Spleen (tissue), 7 donors: ENCODE measurements at regions not wholly inside any gene's neighbourhood (a gene's known extent, or its start where the extent isn't known, plus 50 kb on each side); places are given as distances from the start of the nearest gene placed in this dataset.

ENCODE experiments used
- POLR2A ChIP-seq, 3 donors: fragments of 450-650 bp; IDR thresholded peaks; one replicate each; pipeline ENCODE4 v1.5.1; 2017; ENCODE audit warnings: antibody characterized with exemption in 3 of 3, mild to moderate bottlenecking in 1 of 3
- POLR2AphosphoS5 ChIP-seq, 3 donors: sonication (generic); formaldehyde crosslinking; IDR thresholded peaks; one replicate each; pipeline ENCODE4 v1.5.1; 2017; ENCODE audit warnings: antibody characterized with exemption in 3 of 3
- TF ChIP-seq, protein P1 (sequence below), 11 experiments: fragments of 200-600 bp in 7 of 11; fragments of 450-650 bp in 4 of 11; sonication (generic) in 4 of 11; IDR thresholded peaks in 8 of 11; conservative IDR thresholded peaks in 3 of 11; 1 replicate in 7 of 11; 2 replicates in 4 of 11; pipeline versions ENCODE4 v1.4.0 to v1.8.0; 2016 to 2021; ENCODE audit warnings: antibody characterized with exemption in 11 of 11, inconsistent platforms in 4 of 11, mild to moderate bottlenecking in 1 of 11
- donor health status: DM: no; HTN: no; CAD: no; lungs with moderate emphysema.
- donor health status: DM: no; HTN: no; CAD: no.
- donor health status: DM: no; HTN: no; CAD: no.

GRCh38 chr13:82477436-82477835 is 1404.8 kb downstream of the SLITRK1 start:
- TF ChIP-seq, protein P1, sequence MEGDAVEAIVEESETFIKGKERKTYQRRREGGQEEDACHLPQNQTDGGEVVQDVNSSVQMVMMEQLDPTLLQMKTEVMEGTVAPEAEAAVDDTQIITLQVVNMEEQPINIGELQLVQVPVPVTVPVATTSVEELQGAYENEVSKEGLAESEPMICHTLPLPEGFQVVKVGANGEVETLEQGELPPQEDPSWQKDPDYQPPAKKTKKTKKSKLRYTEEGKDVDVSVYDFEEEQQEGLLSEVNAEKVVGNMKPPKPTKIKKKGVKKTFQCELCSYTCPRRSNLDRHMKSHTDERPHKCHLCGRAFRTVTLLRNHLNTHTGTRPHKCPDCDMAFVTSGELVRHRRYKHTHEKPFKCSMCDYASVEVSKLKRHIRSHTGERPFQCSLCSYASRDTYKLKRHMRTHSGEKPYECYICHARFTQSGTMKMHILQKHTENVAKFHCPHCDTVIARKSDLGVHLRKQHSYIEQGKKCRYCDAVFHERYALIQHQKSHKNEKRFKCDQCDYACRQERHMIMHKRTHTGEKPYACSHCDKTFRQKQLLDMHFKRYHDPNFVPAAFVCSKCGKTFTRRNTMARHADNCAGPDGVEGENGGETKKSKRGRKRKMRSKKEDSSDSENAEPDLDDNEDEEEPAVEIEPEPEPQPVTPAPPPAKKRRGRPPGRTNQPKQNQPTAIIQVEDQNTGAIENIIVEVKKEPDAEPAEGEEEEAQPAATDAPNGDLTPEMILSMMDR (IDR thresholded peaks at IDR 0.05 in 8 of 11, conservative IDR thresholded peaks at IDR 0.05 in 3 of 11) = no peak
- TF ChIP-seq POLR2AphosphoS5 (IDR thresholded peaks at IDR 0.05) (no peak), POLR2A (IDR thresholded peaks at IDR 0.05) (no peak)
